ENCODE measurements at regions not wholly inside any gene's neighbourhood (a gene's known extent, or its start where the extent isn't known, plus 50 kb on each side); places are given as distances from the start of the nearest gene placed in this dataset.

DNA sequence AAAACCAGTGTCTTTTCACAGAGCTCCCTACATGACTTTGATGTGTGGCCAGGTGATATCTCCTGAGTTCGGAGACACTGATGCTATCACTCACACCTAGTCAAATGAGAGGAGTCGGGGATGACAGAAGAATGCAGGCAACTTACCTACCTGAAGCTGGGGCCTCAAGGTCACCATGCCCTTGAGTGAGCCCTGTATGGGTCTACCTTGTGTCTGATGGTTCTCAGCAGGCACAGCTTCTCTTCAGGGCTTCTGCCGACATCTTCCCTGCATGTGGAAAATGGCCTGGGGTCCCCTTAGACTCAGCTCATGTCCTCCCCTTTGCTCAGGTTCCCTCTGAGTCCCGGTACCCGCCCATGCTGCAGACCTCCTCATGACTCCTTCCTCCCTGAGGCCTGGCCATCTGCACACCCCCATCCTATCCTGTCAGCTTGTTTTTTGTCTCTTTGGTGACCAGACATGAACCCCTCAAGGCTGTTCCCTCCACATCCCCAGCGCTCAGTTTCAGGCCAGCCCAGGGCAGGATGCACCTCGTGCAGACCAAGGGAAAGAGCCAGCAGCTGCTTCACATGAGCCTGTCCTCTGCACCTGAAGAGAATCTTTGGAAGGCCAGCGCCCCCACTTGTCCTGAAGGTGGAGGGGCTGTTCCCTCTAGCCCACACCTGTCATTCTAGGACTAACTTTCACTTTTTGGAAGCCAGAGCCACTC lies 74.6 kb upstream of the GDF10 start:
- peaks cover 0 to 9% (median 6%) of the 10 kb centered on the region in 8 donors for H3K9me3 ChIP-seq
- no peak for DNase-seq
- H3K4me1 ChIP-seq = peaks cover 0 to 5% (median 0%) of the 10 kb centered on the region in 6 donors
- H3K27ac ChIP-seq = no peak overlapping the region
- H3K4me3 ChIP-seq = no peak overlapping the region
- no peaks in the 10 kb centered on the region for H3K36me3 ChIP-seq
- intact Hi-C loops (cut with DNase I; ENCODE audit: low total_unique reads) = no loop called here
- WGBS, 5 donors = 84 to 91% (median 87%) methylated on average over 8 of the region's 8 CpGs
- peaks cover 0 to 4% (median 0%) of the 10 kb centered on the region in 7 donors for H3K27me3 ChIP-seq (replicated peaks in 1 of 7)
- TF ChIP-seq POLR2A (IDR thresholded peaks at IDR 0.05) (no peak), POLR2AphosphoS5 (IDR thresholded peaks at IDR 0.05) (no peak)
- TF ChIP-seq, protein P1, sequence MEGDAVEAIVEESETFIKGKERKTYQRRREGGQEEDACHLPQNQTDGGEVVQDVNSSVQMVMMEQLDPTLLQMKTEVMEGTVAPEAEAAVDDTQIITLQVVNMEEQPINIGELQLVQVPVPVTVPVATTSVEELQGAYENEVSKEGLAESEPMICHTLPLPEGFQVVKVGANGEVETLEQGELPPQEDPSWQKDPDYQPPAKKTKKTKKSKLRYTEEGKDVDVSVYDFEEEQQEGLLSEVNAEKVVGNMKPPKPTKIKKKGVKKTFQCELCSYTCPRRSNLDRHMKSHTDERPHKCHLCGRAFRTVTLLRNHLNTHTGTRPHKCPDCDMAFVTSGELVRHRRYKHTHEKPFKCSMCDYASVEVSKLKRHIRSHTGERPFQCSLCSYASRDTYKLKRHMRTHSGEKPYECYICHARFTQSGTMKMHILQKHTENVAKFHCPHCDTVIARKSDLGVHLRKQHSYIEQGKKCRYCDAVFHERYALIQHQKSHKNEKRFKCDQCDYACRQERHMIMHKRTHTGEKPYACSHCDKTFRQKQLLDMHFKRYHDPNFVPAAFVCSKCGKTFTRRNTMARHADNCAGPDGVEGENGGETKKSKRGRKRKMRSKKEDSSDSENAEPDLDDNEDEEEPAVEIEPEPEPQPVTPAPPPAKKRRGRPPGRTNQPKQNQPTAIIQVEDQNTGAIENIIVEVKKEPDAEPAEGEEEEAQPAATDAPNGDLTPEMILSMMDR (IDR thresholded peaks at IDR 0.05 in 8 of 11, conservative IDR thresholded peaks at IDR 0.05 in 3 of 11) = no peak

DNA sequence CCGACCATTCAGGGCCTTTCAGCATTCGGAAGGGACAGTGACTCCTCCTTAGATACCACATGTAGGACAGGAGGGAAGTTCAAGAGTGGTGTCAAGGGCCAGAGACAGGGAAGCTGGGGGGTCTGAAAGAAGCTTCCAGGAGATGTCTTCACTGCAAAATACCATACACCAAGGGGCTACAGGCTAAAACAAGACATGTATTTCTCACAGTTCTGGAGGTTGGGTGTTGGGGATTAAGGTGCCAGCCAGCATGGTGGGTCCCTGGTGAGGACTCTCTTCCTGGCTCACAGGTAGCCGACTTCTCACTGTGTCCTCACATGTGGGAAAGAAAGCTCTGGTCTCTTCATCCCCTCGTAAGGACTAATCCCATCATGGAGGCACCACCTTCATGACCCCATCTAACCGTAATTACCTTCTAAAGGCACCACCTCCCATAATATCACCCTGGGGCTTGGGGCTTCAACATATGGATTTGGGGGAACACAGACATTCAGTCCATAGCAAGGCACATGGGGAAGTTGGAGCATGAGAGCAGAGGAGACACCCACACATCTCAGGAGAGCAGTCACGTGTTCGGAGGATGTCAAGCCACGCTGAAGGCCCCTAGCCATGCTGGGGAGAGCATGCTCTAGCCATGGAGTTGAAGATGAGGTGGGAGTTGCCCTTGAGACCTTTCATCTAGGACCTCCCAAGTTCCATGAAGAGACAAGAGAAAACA lies 73.9 kb upstream of the GDF10 start:
- DNase-seq = no peak
- TF ChIP-seq POLR2AphosphoS5 (IDR thresholded peaks at IDR 0.05) (no peak), POLR2A (IDR thresholded peaks at IDR 0.05) (no peak)
- TF ChIP-seq, protein P1 (IDR thresholded peaks at IDR 0.05 in 8 of 11, conservative IDR thresholded peaks at IDR 0.05 in 3 of 11) = no peak
- no peaks in the 10 kb centered on the region for H3K36me3 ChIP-seq
- H3K27ac ChIP-seq = no peak overlapping the region
- no peak overlapping the region for H3K4me3 ChIP-seq
- peaks cover 0 to 1% (median 0%) of the 10 kb centered on the region in 7 donors for H3K27me3 ChIP-seq (replicated peaks in 1 of 7)
- intact Hi-C loops (cut with DNase I; ENCODE audit: low total_unique reads) = no loop called here
- peaks cover 0 to 9% (median 6%) of the 10 kb centered on the region in 8 donors for H3K9me3 ChIP-seq
- WGBS, 5 donors = 83 to 94% (median 89%) methylated on average over 6 to 8 of the region's 8 CpGs
- peaks cover 0 to 12% (median 0%) of the 10 kb centered on the region in 6 donors for H3K4me1 ChIP-seq

- TF ChIP-seq, protein P1 (IDR thresholded peaks at IDR 0.05 in 8 of 11, conservative IDR thresholded peaks at IDR 0.05 in 3 of 11) = no peak
- no peak for TF ChIP-seq POLR2AphosphoS5 (IDR thresholded peaks at IDR 0.05)
- TF ChIP-seq POLR2A (IDR thresholded peaks at IDR 0.05) = no peak
- intact Hi-C loops (cut with DNase I; ENCODE audit: low total_unique reads) = no loop called here
- Histone ChIP-seq H3K27me3 (replicated peaks in 1 of 7) (no peaks in the 10 kb centered on the region), H3K4me1 (peaks cover 0 to 12% (median 0%) of the 10 kb centered on the region in 6 donors), H3K9me3 (peaks cover 0 to 9% (median 6%) of the 10 kb centered on the region in 8 donors), H3K4me3 (no peak overlapping the region), H3K36me3 (no peaks in the 10 kb centered on the region), H3K27ac (no peak overlapping the region)
- WGBS, 5 donors = 60 to 78% (median 63%) methylated on average over 4 of the region's 4 CpGs
- DNase-seq = no peak
These were observed 69.5 kb upstream of the GDF10 start for GRCh38 chr10:47230482-47230881.

DNA sequence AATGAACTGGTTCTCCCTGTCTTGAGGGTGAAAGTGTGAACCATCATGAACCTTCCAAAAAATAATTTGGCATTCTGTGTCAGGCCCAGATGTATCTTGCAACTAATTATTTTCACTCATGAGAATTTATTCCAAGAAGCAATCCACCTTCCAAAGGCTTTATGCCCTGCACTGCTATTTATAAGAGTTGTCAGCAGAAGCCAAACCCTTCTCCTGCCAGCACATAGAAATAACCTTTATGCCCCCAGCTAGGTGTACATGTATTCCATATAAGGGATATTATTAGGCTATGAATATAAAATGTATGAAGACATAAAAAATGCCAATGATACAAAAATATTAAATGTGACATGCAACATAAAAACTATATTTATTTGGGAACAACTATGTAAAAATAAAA lies 69.0 kb upstream of the GDF10 start:
- peaks cover 0 to 9% (median 6%) of the 10 kb centered on the region in 8 donors for H3K9me3 ChIP-seq
- intact Hi-C loops (cut with DNase I; ENCODE audit: low total_unique reads) = no loop called here
- TF ChIP-seq, protein P1 (IDR thresholded peaks at IDR 0.05 in 8 of 11, conservative IDR thresholded peaks at IDR 0.05 in 3 of 11) = no peak
- no peak for TF ChIP-seq POLR2A (IDR thresholded peaks at IDR 0.05)
- no peak for TF ChIP-seq POLR2AphosphoS5 (IDR thresholded peaks at IDR 0.05)
- H3K36me3 ChIP-seq = no peaks in the 10 kb centered on the region
- H3K4me1 ChIP-seq = peaks cover 0 to 12% (median 0%) of the 10 kb centered on the region in 6 donors
- no peak for DNase-seq
- H3K27ac ChIP-seq = no peak overlapping the region
- H3K27me3 ChIP-seq (replicated peaks in 1 of 7) = no peaks in the 10 kb centered on the region
- H3K4me3 ChIP-seq = no peak overlapping the region

Measured in spleen (tissue), 11 donors.